SK-N-SH (cell line): ENCODE measurements at regions not wholly inside any gene's neighbourhood (a gene's known extent, or its start where the extent isn't known, plus 50 kb on each side); places are given as distances from the start of the nearest gene placed in this dataset.

Experiments used
- CTCF ChIA-PET: fragments of 300-600, 350-600 bp; formaldehyde crosslinking; extraction: SDS; loops from one replicate; lab custom pipeline; 2021; lab: Yijun Ruan, JAX
- POLR2A ChIA-PET: fragments of 350-600 bp; sonication (Branson Sonifier 250); formaldehyde crosslinking; extraction: SDS; loops from one replicate; lab custom pipeline; 2020; ENCODE audit warnings: antibody characterized with exemption, inconsistent platforms; lab: Yijun Ruan, JAX
- DNase-seq: peaks from one replicate; pipeline ENCODE4 v3.0.0; 2012
- H2AFZ ChIP-seq: fragments of 200-600 bp; sonication (generic); 2 replicates; pipeline ENCODE4 v1.8.1; 2016; ENCODE audit warnings: antibody characterized with exemption, mild to moderate bottlenecking, low read depth
- H3F3A ChIP-seq: fragments of 200-600 bp; sonication (generic); replicated peaks from 2 replicates; pipeline ENCODE3; 2016; ENCODE audit warnings: antibody characterized with exemption, mild to moderate bottlenecking; ENCODE audit not compliant: insufficient read depth
- H3K27ac ChIP-seq, 2 experiments: fragments of 200-500 bp in 1 of 2; fragments of 200-600 bp in 1 of 2; sonication (Bioruptor generic) in 1 of 2; sonication (generic), shearing (Covaris generic) in 1 of 2; 2 replicates each; pipeline versions ENCODE4 v1.5.1 to v1.6.1; 2014 to 2016; ENCODE audit warnings: low read depth in 2 of 2, inconsistent platforms in 1 of 2, low read length in 1 of 2, mild to moderate bottlenecking in 1 of 2, mixed read lengths in 1 of 2
- H3K27me3 ChIP-seq: fragments of 200-600 bp; sonication (generic), shearing (Covaris generic); 2 replicates; pipeline ENCODE4 v1.6.1; 2016; ENCODE audit warnings: mixed run types; ENCODE audit not compliant: insufficient read depth
- H3K36me3 ChIP-seq, 2 experiments: fragments of 200-500 bp in 1 of 2; fragments of 200-600 bp in 1 of 2; sonication (Bioruptor generic) in 1 of 2; sonication (generic) in 1 of 2; replicated peaks in 1 of 2; 2 replicates each; pipeline versions ENCODE3 to v1.5.1; 2014 to 2016; ENCODE audit warnings: low read length in 1 of 2, mild to moderate bottlenecking in 1 of 2; ENCODE audit not compliant: insufficient read depth in 2 of 2, control insufficient read depth in 1 of 2
- H3K4me1 ChIP-seq, 2 experiments: fragments of 200-500 bp in 1 of 2; fragments of 200-600 bp in 1 of 2; sonication (Bioruptor generic) in 1 of 2; sonication (generic), shearing (Covaris generic) in 1 of 2; 2 replicates each; pipeline versions ENCODE4 v1.5.1 to v1.6.1; 2014 to 2016; ENCODE audit warnings: low read depth in 1 of 2, low read length in 1 of 2, mixed run types in 1 of 2; ENCODE audit not compliant: insufficient read depth in 2 of 2, control insufficient read depth in 1 of 2
- H3K4me2 ChIP-seq: fragments of 200-600 bp; sonication (generic), shearing (Covaris generic); 2 replicates; pipeline ENCODE4 v1.6.1; 2017; ENCODE audit warnings: mixed run types
- H3K4me3 ChIP-seq, 2 experiments: fragments of 200-500 bp in 1 of 2; fragments of 200-600 bp in 1 of 2; sonication (Bioruptor generic) in 1 of 2; sonication (generic), shearing (Covaris generic) in 1 of 2; 2 replicates each; pipeline versions ENCODE4 v1.5.1 to v1.8.1; 2014 to 2016; ENCODE audit warnings: low read depth in 2 of 2, inconsistent platforms in 1 of 2, low read length in 1 of 2, mild to moderate bottlenecking in 1 of 2, mixed read lengths in 1 of 2, moderate library complexity in 1 of 2
- H3K79me2 ChIP-seq: fragments of 200-600 bp; sonication (generic); 2 replicates; pipeline ENCODE4 v1.8.1; 2017; ENCODE audit warnings: mild to moderate bottlenecking; ENCODE audit not compliant: insufficient read depth
- H3K9ac ChIP-seq: fragments of 200-600 bp; sonication (generic); 2 replicates; pipeline ENCODE4 v1.6.1; 2017; ENCODE audit warnings: mixed run types
- H3K9me2 ChIP-seq: fragments of 200-600 bp; sonication (generic); 2 replicates; pipeline ENCODE4 v1.6.1; 2017; ENCODE audit warnings: mixed run types
- H3K9me3 ChIP-seq: fragments of 200-600 bp; sonication (generic); 2 replicates; pipeline ENCODE4 v1.6.1; 2017; ENCODE audit warnings: mixed run types, mild to moderate bottlenecking, moderate library complexity
- H4K20me1 ChIP-seq: fragments of 200-600 bp; sonication (generic); 2 replicates; pipeline ENCODE4 v1.6.1; 2017; ENCODE audit warnings: mild to moderate bottlenecking, mixed run types; ENCODE audit not compliant: insufficient read depth
- EP300 ChIP-seq, 2 experiments: IDR thresholded peaks; 2 replicates each; pipeline versions ENCODE4 v1.4.0 to v1.6.1; 2012; ENCODE audit warnings: borderline replicate concordance in 1 of 2, low read depth in 1 of 2, low read length in 1 of 2
- FOSL2 ChIP-seq: IDR thresholded peaks from 2 replicates; pipeline ENCODE4 v1.4.0; 2012; ENCODE audit warnings: low read depth, mild to moderate bottlenecking, moderate library complexity, borderline replicate concordance
- FOXM1 ChIP-seq: IDR thresholded peaks from 2 replicates; pipeline ENCODE4 v1.4.0; 2012; ENCODE audit warnings: low read depth, mild to moderate bottlenecking
- JUND ChIP-seq: IDR thresholded peaks from 2 replicates; pipeline ENCODE4 v1.4.0; 2012
- NFIC ChIP-seq: IDR thresholded peaks from 2 replicates; pipeline ENCODE4 v1.4.0; 2012; ENCODE audit warnings: borderline replicate concordance
- NRF1 ChIP-seq: IDR thresholded peaks from 2 replicates; pipeline ENCODE4 v1.6.1; 2012; ENCODE audit warnings: low read depth, mild to moderate bottlenecking, low read length
- POLR2AphosphoS5 ChIP-seq: IDR thresholded peaks from 2 replicates; pipeline ENCODE4 v1.6.1; 2012; ENCODE audit warnings: low read depth, low read length
- SMC3 ChIP-seq: IDR thresholded peaks from 2 replicates; pipeline ENCODE4 v1.6.1; 2012; ENCODE audit warnings: low read depth, low read length, improper control_type of control experiment
- TAF1 ChIP-seq: IDR thresholded peaks from 2 replicates; pipeline ENCODE4 v1.6.1; 2012; ENCODE audit warnings: low read depth, mild to moderate bottlenecking, low read length, moderate library complexity, borderline replicate concordance
- TCF12 ChIP-seq: IDR thresholded peaks from 2 replicates; pipeline ENCODE4 v1.4.0; 2012
- TEAD4 ChIP-seq: IDR thresholded peaks from 2 replicates; pipeline ENCODE4 v1.4.0; 2012; ENCODE audit warnings: mild to moderate bottlenecking, borderline replicate concordance; ENCODE audit not compliant: insufficient read depth
- WGBS: methylation state at CpG from one replicate; pipeline ENCODE4 v1.1.6; 2017; ENCODE audit warnings: low lambda C conversion rate; 5-methylcytosine and 5-hydroxymethylcytosine counted together
- TF ChIP-seq, protein P1 (sequence below): IDR thresholded peaks from 2 replicates; pipeline ENCODE4 v1.4.0; 2012; ENCODE audit warnings: low read depth
- TF ChIP-seq, protein P2 (sequence below): fragments of 150-350 bp; IDR thresholded peaks from 2 replicates; pipeline ENCODE4 v1.6.1; 2016; ENCODE audit warnings: mild to moderate bottlenecking, low read depth, low read length
- TF ChIP-seq, protein P3 (sequence below): IDR thresholded peaks from 2 replicates; pipeline ENCODE4; 2012
- TF ChIP-seq, protein P4 (sequence below): fragments of 150-350 bp; IDR thresholded peaks from 2 replicates; pipeline ENCODE4 v1.6.1; 2017; ENCODE audit warnings: antibody characterized with exemption, low read length, low read depth, borderline replicate concordance
- TF ChIP-seq, protein P5 (sequence below): fragments of 200-600 bp; sonication (generic); IDR thresholded peaks from 2 replicates; pipeline ENCODE4 v1.6.1; 2017; ENCODE audit warnings: antibody characterized with exemption, mild to moderate bottlenecking, moderate library complexity
- TF ChIP-seq, protein P6 (sequence below): IDR thresholded peaks from 2 replicates; pipeline ENCODE4 v1.6.1; 2012; ENCODE audit warnings: mild to moderate bottlenecking, low read depth, low read length, moderate library complexity

DNA sequence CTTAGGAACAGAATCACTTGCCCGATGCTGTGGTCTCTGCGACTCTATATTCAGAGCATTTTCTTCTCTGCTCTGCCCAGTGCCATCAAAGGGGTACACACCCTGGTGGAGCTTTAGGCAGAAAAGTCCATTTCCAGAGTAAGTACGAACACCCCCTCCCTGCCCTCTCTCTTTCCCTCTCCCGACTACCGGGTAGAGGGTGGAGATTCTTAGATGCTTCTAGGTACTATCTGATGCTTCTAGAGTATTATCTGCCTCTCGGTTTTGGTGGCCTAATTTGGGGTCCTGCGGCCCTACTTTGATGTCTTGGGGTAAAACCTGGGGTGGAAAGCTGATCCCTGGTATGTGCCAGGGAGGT, 245.4 kb upstream of the SOX4 start:
- ChIA-PET POLR2A (no interaction called here), CTCF (no interaction called here)
- no peaks in the 10 kb centered on the region for H3K9me2 ChIP-seq
- peaks cover 3 to 7% of the 10 kb centered on the region in 2 experiments; a peak in 2 of 4 replicates for H3K4me1 ChIP-seq
- no peaks in the 10 kb centered on the region for H3K9me3 ChIP-seq
- H2AFZ ChIP-seq: no peak overlapping the region
- H3K27ac ChIP-seq: no peak overlapping the region
- H3K4me2 ChIP-seq: peak overlapping the region; percentile 56
- no peaks in the 10 kb centered on the region for H3K27me3 ChIP-seq
- no peak for DNase-seq
- WGBS: 92% methylated on average over 7 of the region's 7 CpGs
- no peak overlapping the region for H3K9ac ChIP-seq
- no peaks in the 10 kb centered on the region for H4K20me1 ChIP-seq
- TF ChIP-seq POLR2AphosphoS5 (no peak), JUND (no peak), TEAD4 (no peak), TCF12 (no peak), NFIC (no peak), SMC3 (no peak), TAF1 (no peak)
- TF ChIP-seq, protein P1, sequence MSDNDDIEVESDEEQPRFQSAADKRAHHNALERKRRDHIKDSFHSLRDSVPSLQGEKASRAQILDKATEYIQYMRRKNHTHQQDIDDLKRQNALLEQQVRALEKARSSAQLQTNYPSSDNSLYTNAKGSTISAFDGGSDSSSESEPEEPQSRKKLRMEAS: no peak
- TF ChIP-seq, protein P2, sequence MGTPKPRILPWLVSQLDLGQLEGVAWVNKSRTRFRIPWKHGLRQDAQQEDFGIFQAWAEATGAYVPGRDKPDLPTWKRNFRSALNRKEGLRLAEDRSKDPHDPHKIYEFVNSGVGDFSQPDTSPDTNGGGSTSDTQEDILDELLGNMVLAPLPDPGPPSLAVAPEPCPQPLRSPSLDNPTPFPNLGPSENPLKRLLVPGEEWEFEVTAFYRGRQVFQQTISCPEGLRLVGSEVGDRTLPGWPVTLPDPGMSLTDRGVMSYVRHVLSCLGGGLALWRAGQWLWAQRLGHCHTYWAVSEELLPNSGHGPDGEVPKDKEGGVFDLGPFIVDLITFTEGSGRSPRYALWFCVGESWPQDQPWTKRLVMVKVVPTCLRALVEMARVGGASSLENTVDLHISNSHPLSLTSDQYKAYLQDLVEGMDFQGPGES: no peak
- TF ChIP-seq, protein P3, sequence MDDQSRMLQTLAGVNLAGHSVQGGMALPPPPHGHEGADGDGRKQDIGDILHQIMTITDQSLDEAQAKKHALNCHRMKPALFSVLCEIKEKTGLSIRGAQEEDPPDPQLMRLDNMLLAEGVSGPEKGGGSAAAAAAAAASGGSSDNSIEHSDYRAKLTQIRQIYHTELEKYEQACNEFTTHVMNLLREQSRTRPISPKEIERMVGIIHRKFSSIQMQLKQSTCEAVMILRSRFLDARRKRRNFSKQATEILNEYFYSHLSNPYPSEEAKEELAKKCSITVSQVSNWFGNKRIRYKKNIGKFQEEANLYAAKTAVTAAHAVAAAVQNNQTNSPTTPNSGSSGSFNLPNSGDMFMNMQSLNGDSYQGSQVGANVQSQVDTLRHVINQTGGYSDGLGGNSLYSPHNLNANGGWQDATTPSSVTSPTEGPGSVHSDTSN: no peak
- TF ChIP-seq, protein P4, sequence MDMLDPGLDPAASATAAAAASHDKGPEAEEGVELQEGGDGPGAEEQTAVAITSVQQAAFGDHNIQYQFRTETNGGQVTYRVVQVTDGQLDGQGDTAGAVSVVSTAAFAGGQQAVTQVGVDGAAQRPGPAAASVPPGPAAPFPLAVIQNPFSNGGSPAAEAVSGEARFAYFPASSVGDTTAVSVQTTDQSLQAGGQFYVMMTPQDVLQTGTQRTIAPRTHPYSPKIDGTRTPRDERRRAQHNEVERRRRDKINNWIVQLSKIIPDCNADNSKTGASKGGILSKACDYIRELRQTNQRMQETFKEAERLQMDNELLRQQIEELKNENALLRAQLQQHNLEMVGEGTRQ: no peak
- H3K4me3 ChIP-seq: no peak overlapping the region
- H3K36me3 ChIP-seq: no peaks in the 10 kb centered on the region
- H3K79me2 ChIP-seq: no peaks in the 10 kb centered on the region
- H3F3A ChIP-seq: peaks cover 5% of the 10 kb centered on the region

DNA sequence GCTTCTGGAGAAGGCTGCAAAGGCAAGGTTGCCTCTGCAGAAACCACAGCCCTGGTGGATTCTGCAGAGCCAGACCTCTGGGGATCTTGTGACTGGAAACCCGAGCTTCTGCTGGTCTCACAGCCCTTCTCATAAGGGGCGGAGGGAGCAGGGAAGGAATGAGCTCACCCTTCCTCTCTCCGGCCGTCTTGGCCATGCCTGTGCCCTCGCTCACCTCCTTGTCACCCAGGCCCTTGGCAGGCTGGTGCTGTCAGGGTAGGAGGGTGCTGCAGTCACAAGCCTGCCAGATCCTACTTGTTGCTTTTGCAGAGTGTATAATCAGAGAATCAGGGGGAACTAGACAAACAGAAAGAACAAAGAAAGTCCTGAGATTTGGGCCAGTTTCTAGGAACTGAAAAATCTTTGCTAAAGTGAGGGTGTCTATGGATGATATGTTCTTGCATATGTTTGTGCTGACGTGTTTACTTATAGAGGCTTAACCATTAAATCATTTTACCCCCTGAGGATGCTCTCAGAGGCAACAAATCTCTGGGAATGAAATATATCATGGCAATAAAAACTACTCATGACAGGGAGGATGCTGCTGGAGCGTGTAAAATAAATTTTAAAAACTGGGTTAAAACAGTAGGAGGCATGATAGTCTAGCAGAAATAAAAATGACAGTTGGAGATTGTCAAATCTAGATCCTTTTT, 244.9 kb upstream of the SOX4 start:
- no peaks in the 10 kb centered on the region for H3K27me3 ChIP-seq
- H3K27ac ChIP-seq: peak overlapping the region in 1 of 2 experiments; percentile 13; a peak in 2 of 4 replicates
- TF ChIP-seq, protein P5, sequence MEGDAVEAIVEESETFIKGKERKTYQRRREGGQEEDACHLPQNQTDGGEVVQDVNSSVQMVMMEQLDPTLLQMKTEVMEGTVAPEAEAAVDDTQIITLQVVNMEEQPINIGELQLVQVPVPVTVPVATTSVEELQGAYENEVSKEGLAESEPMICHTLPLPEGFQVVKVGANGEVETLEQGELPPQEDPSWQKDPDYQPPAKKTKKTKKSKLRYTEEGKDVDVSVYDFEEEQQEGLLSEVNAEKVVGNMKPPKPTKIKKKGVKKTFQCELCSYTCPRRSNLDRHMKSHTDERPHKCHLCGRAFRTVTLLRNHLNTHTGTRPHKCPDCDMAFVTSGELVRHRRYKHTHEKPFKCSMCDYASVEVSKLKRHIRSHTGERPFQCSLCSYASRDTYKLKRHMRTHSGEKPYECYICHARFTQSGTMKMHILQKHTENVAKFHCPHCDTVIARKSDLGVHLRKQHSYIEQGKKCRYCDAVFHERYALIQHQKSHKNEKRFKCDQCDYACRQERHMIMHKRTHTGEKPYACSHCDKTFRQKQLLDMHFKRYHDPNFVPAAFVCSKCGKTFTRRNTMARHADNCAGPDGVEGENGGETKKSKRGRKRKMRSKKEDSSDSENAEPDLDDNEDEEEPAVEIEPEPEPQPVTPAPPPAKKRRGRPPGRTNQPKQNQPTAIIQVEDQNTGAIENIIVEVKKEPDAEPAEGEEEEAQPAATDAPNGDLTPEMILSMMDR: no peak
- peak; percentile 30; the same call in 1 of the 2 replicates for TF ChIP-seq FOSL2
- TF ChIP-seq, protein P4: no peak
- no peak for TF ChIP-seq FOXM1
- TF ChIP-seq, protein P6, sequence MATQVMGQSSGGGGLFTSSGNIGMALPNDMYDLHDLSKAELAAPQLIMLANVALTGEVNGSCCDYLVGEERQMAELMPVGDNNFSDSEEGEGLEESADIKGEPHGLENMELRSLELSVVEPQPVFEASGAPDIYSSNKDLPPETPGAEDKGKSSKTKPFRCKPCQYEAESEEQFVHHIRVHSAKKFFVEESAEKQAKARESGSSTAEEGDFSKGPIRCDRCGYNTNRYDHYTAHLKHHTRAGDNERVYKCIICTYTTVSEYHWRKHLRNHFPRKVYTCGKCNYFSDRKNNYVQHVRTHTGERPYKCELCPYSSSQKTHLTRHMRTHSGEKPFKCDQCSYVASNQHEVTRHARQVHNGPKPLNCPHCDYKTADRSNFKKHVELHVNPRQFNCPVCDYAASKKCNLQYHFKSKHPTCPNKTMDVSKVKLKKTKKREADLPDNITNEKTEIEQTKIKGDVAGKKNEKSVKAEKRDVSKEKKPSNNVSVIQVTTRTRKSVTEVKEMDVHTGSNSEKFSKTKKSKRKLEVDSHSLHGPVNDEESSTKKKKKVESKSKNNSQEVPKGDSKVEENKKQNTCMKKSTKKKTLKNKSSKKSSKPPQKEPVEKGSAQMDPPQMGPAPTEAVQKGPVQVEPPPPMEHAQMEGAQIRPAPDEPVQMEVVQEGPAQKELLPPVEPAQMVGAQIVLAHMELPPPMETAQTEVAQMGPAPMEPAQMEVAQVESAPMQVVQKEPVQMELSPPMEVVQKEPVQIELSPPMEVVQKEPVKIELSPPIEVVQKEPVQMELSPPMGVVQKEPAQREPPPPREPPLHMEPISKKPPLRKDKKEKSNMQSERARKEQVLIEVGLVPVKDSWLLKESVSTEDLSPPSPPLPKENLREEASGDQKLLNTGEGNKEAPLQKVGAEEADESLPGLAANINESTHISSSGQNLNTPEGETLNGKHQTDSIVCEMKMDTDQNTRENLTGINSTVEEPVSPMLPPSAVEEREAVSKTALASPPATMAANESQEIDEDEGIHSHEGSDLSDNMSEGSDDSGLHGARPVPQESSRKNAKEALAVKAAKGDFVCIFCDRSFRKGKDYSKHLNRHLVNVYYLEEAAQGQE: no peak
- no peak for TF ChIP-seq NRF1
- TF ChIP-seq EP300 (IDR thresholded peaks at IDR 0.05; ENCODE audit: borderline replicate concordance in 1 of 2, low read depth in 1 of 2, low read length in 1 of 2): no peak
- 0 out of 2 replicates have a peak, but pooled peaks have one; percentile 2 for TF ChIP-seq JUND
- TF ChIP-seq NFIC: peak; percentile 17; the same call in 1 of the 2 replicates

More for the DNA sequence above, 244.9 kb upstream of the SOX4 start:
- 78% methylated on average over 2 of the region's 7 CpGs for WGBS
- Histone ChIP-seq H3K9me3 (no peaks in the 10 kb centered on the region), H3K79me2 (no peaks in the 10 kb centered on the region), H3K9me2 (no peaks in the 10 kb centered on the region), H4K20me1 (no peaks in the 10 kb centered on the region), H3K9ac (no peak overlapping the region), H2AFZ (no peak overlapping the region), H3K36me3 (no peaks in the 10 kb centered on the region), H3K4me2 (peak overlapping the region; percentile 56), H3K4me3 (no peak overlapping the region), H3K4me1 (peaks cover 3 to 7% of the 10 kb centered on the region in 2 experiments; a peak in 2 of 4 replicates), H3F3A (peaks cover 5% of the 10 kb centered on the region)
- ChIA-PET CTCF (interaction anchor here (0.8 kb wide), 1 partner anchor 26 kb away, joined by 3 read pairs; no protein-coding TSS in a partner anchor), POLR2A (no interaction called here)
- DNase-seq: no peak
